ENCODE measurements at regions not wholly inside any gene's neighbourhood (a gene's known extent, or its start where the extent isn't known, plus 50 kb on each side); places are given as distances from the start of the nearest gene placed in this dataset.
A peak's percentile ranks its signal among the peaks of the same experiment; 100 is the strongest.

GRCh38 chr5:89954916-89955315, 454.6 kb downstream of the CETN3 start:
- H3K9me3 ChIP-seq (ENCODE audit: low read length), result no peaks in the 10 kb centered on the region
- H4K20me1 ChIP-seq (ENCODE audit: insufficient read depth), result no peaks in the 10 kb centered on the region
- peak overlapping the region; percentile 35 for H3K4me3 ChIP-seq (ENCODE audit: low read length)
- peak overlapping the region; percentile 65 for H3K27ac ChIP-seq (ENCODE audit: low read length)
- no peaks in the 10 kb centered on the region for H3F3A ChIP-seq (ENCODE audit: insufficient read depth, low read length, poor library complexity, severe bottlenecking)
- H3K4me2 ChIP-seq (ENCODE audit: low read length), result peak overlapping the region; percentile 45
- H3K9ac ChIP-seq (ENCODE audit: low read length), result peak overlapping the region; percentile 25
- H3K9me2 ChIP-seq (ENCODE audit: insufficient read depth, low read length), result no peaks in the 10 kb centered on the region
- no peaks in the 10 kb centered on the region for H3K27me3 ChIP-seq (ENCODE audit: insufficient read depth, low read depth, low read length)
- H3K79me2 ChIP-seq (replicated peaks; ENCODE audit: insufficient read depth, low read length), result no peaks in the 10 kb centered on the region
- H3K36me3 ChIP-seq (ENCODE audit: insufficient read depth, low read length), result no peaks in the 10 kb centered on the region
- no peak overlapping the region for H2AFZ ChIP-seq (ENCODE audit: low read depth, low read length)
- TF ChIP-seq RAD21 (conservative IDR thresholded peaks at IDR 0.05), result no peak
- TF ChIP-seq REST (IDR thresholded peaks at IDR 0.05; ENCODE audit: borderline replicate concordance), result peak; percentile 41
- TF ChIP-seq EZH2 (IDR thresholded peaks at IDR 0.05; ENCODE audit: borderline replicate concordance, insufficient read depth, low read length, poor library complexity, severe bottlenecking), result no peak
- no peak for TF ChIP-seq TAF1 (IDR thresholded peaks at IDR 0.05; ENCODE audit: low read depth)
- TF ChIP-seq MXI1 (conservative IDR thresholded peaks at IDR 0.05; ENCODE audit: poor library complexity, severe bottlenecking), result no peak
- TF ChIP-seq EP300 (conservative IDR thresholded peaks at IDR 0.05; ENCODE audit: poor library complexity, severe bottlenecking), result peak; percentile 89
- peak; percentile 37 for TF ChIP-seq SMC3 (conservative IDR thresholded peaks at IDR 0.05; ENCODE audit: poor library complexity)
- no peak for TF ChIP-seq CTCF (IDR thresholded peaks at IDR 0.05; ENCODE audit: poor library complexity, severe bottlenecking)
- TF ChIP-seq POLR2AphosphoS5 (IDR thresholded peaks at IDR 0.05), result peak; percentile 97

- Histone ChIP-seq H3F3A (ENCODE audit: insufficient read depth, low read length, poor library complexity, severe bottlenecking) (no peaks in the 10 kb centered on the region), H4K20me1 (ENCODE audit: insufficient read depth) (no peaks in the 10 kb centered on the region), H3K27me3 (ENCODE audit: insufficient read depth, low read depth, low read length) (no peaks in the 10 kb centered on the region), H3K4me2 (ENCODE audit: low read length) (no peak overlapping the region), H2AFZ (ENCODE audit: low read depth, low read length) (no peak overlapping the region), H3K9me2 (ENCODE audit: insufficient read depth, low read length) (no peaks in the 10 kb centered on the region), H3K36me3 (ENCODE audit: insufficient read depth, low read length) (no peaks in the 10 kb centered on the region), H3K79me2 (replicated peaks; ENCODE audit: insufficient read depth, low read length) (no peaks in the 10 kb centered on the region), H3K4me3 (ENCODE audit: low read length) (no peak overlapping the region), H3K27ac (ENCODE audit: low read length) (no peak overlapping the region), H3K9ac (ENCODE audit: low read length) (no peak overlapping the region), H3K9me3 (ENCODE audit: low read length) (no peaks in the 10 kb centered on the region)
- TF ChIP-seq RAD21 (conservative IDR thresholded peaks at IDR 0.05) (no peak), EP300 (conservative IDR thresholded peaks at IDR 0.05; ENCODE audit: poor library complexity, severe bottlenecking) (no peak), CTCF (IDR thresholded peaks at IDR 0.05; ENCODE audit: poor library complexity, severe bottlenecking) (no peak), EZH2 (IDR thresholded peaks at IDR 0.05; ENCODE audit: borderline replicate concordance, insufficient read depth, low read length, poor library complexity, severe bottlenecking) (no peak), REST (IDR thresholded peaks at IDR 0.05; ENCODE audit: borderline replicate concordance) (no peak)
These were observed 457.7 kb downstream of the CETN3 start for GRCh38 chr5:89951876-89952275.

All from neural cell (in vitro differentiated cells).